ENCODE measurements at regions not wholly inside any gene's neighbourhood (a gene's known extent, or its start where the extent isn't known, plus 50 kb on each side); places are given as distances from the start of the nearest gene placed in this dataset.

- TF ChIP-seq, protein P1, sequence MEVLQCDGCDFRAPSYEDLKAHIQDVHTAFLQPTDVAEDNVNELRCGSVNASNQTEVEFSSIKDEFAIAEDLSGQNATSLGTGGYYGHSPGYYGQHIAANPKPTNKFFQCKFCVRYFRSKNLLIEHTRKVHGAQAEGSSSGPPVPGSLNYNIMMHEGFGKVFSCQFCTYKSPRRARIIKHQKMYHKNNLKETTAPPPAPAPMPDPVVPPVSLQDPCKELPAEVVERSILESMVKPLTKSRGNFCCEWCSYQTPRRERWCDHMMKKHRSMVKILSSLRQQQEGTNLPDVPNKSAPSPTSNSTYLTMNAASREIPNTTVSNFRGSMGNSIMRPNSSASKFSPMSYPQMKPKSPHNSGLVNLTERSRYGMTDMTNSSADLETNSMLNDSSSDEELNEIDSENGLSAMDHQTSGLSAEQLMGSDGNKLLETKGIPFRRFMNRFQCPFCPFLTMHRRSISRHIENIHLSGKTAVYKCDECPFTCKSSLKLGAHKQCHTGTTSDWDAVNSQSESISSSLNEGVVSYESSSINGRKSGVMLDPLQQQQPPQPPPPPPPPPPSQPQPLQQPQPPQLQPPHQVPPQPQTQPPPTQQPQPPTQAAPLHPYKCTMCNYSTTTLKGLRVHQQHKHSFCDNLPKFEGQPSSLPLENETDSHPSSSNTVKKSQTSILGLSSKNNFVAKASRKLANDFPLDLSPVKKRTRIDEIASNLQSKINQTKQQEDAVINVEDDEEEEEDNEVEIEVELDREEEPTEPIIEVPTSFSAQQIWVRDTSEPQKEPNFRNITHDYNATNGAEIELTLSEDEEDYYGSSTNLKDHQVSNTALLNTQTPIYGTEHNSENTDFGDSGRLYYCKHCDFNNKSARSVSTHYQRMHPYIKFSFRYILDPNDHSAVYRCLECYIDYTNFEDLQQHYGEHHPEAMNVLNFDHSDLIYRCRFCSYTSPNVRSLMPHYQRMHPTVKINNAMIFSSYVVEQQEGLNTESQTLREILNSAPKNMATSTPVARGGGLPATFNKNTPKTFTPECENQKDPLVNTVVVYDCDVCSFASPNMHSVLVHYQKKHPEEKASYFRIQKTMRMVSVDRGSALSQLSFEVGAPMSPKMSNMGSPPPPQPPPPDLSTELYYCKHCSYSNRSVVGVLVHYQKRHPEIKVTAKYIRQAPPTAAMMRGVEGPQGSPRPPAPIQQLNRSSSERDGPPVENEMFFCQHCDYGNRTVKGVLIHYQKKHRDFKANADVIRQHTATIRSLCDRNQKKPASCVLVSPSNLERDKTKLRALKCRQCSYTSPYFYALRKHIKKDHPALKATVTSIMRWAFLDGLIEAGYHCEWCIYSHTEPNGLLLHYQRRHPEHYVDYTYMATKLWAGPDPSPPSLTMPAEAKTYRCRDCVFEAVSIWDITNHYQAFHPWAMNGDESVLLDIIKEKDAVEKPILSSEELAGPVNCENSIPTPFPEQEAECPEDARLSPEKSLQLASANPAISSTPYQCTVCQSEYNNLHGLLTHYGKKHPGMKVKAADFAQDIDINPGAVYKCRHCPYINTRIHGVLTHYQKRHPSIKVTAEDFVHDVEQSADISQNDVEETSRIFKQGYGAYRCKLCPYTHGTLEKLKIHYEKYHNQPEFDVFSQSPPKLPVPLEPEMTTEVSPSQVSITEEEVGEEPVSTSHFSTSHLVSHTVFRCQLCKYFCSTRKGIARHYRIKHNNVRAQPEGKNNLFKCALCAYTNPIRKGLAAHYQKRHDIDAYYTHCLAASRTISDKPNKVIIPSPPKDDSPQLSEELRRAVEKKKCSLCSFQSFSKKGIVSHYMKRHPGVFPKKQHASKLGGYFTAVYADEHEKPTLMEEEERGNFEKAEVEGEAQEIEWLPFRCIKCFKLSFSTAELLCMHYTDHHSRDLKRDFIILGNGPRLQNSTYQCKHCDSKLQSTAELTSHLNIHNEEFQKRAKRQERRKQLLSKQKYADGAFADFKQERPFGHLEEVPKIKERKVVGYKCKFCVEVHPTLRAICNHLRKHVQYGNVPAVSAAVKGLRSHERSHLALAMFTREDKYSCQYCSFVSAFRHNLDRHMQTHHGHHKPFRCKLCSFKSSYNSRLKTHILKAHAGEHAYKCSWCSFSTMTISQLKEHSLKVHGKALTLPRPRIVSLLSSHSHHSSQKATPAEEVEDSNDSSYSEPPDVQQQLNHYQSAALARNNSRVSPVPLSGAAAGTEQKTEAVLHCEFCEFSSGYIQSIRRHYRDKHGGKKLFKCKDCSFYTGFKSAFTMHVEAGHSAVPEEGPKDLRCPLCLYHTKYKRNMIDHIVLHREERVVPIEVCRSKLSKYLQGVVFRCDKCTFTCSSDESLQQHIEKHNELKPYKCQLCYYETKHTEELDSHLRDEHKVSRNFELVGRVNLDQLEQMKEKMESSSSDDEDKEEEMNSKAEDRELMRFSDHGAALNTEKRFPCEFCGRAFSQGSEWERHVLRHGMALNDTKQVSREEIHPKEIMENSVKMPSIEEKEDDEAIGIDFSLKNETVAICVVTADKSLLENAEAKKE (CRISPR knock-in tag; IDR thresholded peaks at IDR 0.05) = no peak
- TF ChIP-seq REST (IDR thresholded peaks at IDR 0.05; ENCODE audit: unreplicated experiment) (no peak), JUNB (IDR thresholded peaks at IDR 0.05; ENCODE audit: unreplicated experiment) (no peak), ZNF331 (CRISPR knock-in tag; IDR thresholded peaks at IDR 0.05; ENCODE audit: low read depth) (no peak)
Observed at GRCh38 chr1:22281521-22282363, 138.8 kb upstream of the WNT4 start (continued).
